SH-SY5Y (cell line): ENCODE measurements at regions not wholly inside any gene's neighbourhood (a gene's known extent, or its start where the extent isn't known, plus 50 kb on each side); places are given as distances from the start of the nearest gene placed in this dataset.

Experiments
- GATA2 ChIP-seq: IDR thresholded peaks from 2 replicates; pipeline ENCODE4 v1.6.1; 2011; ENCODE audit warnings: mild to moderate bottlenecking, low read depth, low read length
- GATA3 ChIP-seq: IDR thresholded peaks from 2 replicates; pipeline ENCODE4 v1.6.1; 2011; ENCODE audit warnings: low read depth, mild to moderate bottlenecking, low read length, moderate library complexity

DNA sequence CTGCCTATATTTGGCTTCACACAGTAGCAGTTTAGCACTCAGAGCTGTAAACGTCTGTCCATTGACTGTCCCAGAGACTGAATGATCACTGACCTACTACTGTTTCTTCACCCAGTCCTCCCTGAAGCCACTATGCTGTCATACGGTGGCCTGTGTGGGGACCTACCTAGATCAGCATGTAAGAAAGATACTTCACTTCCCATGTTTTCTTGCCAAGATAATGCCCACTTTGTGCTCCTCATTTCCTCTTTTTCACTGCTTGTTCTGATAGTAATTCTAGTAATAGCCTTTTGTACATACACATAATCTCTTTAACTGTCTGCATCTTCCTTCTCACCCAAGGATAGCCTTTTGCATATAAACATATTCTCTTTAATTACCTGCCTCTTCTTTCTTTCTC is 109.9 kb upstream of the TIAM2 start:
- TF ChIP-seq GATA2 (no peak), GATA3 (no peak)

GRCh38 chr6:154886016-154886415 is 109.1 kb upstream of the TIAM2 start:
- TF ChIP-seq GATA2 = no peak
- no peak for TF ChIP-seq GATA3

- TF ChIP-seq GATA2 = no peak
- TF ChIP-seq GATA3 = no peak
Measured at GRCh38 chr6:154886471-154886870, 108.6 kb upstream of the TIAM2 start.

GRCh38 chr6:154887051-154887450 is 108.1 kb upstream of the TIAM2 start:
- no peak for TF ChIP-seq GATA3
- TF ChIP-seq GATA2 = no peak

DNA sequence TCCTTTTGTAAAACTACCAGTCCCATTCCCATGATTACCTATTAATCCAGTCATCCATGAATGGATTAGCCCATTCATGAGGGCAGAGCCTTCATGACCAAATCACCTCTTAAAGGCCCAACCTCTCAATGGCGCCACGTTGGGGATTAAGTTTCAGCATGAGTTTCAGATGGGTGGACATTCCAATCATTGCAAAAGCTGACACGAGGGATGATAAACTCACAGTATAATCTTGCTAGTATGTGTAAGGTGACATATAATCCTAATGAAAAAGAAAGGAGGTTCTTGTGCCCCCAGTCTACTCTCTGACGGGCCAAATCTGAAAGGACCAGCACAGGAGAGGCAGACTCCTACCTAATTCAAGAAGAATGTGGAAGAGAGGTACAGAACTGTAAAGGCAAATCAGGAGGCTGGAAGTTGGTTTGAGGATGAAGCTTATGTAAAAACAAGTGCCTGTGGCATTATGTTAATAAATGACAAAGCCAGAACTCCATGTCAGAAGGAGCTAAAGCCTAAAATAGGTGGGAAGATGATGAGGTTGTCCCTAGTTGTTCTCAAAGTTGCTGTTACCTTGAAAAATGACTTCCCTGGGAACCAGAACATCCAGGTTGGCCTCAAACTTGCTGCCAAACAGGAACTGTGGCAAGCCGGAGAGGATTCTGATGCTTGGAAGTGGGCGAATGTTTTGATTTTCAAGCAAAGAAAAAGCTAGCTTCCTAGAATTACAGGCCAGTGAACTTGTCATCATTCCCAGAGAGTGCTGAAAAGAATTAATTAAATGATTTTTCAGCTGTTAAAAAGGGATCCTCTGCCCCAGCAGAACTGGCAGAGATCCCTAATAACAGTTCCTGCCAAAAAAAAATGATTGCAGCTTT is 106.5 kb upstream of the TIAM2 start:
- no peak for TF ChIP-seq GATA3

GRCh38 chr6:154890874-154891273 is 104.2 kb upstream of the TIAM2 start:
- no peak for TF ChIP-seq GATA2
- TF ChIP-seq GATA3 = no peak

GRCh38 chr6:154891901-154892300 is 103.2 kb upstream of the TIAM2 start:
- no peak for TF ChIP-seq GATA3
- TF ChIP-seq GATA2 = no peak

GRCh38 chr6:154893917-154894316 is 101.2 kb upstream of the TIAM2 start:
- TF ChIP-seq GATA3 = no peak

- TF ChIP-seq GATA2 (no peak), GATA3 (no peak)
Measured at GRCh38 chr6:154894902-154895301, 100.2 kb upstream of the TIAM2 start.

DNA sequence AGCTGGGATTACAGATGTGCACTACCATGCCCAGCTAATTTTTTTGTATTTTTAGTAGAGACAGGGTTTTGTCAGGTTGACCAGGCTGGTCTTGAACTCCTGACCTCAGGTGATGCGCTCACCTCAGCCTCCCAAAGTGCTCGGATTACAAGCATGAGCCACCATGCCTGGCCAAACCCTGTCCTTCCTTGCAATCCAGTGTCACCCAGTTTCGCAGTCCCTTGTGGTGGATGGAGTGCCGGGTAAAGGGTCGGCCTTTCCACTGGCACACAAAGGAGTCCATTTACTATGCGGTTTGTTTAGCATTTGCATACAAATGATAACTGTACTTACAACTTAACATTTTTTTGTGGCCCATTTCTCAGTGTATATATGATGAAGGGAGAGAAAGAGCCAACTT is 99.3 kb upstream of the TIAM2 start:
- TF ChIP-seq GATA2 = no peak
- TF ChIP-seq GATA3 = no peak

DNA sequence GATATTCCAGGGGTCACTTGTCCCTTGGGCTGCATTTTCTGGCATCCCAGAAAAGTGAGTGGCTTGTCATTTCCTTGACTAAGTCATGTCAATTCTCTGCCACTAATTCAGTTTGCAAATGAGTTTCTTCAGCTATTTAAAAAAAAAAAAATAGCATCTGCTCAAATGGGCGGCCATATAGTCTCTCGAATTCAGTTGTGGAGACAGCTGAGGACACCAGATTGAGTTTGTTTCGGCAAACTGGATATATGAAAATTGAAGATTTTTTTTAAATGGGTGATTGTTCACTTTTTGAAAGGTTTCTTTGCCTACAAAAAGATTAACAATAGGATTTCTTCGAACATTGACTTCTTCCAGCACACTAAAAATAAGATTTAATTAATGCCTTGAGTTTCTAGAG is 96.3 kb upstream of the TIAM2 start:
- no peak for TF ChIP-seq GATA3
- TF ChIP-seq GATA2 = no peak

DNA sequence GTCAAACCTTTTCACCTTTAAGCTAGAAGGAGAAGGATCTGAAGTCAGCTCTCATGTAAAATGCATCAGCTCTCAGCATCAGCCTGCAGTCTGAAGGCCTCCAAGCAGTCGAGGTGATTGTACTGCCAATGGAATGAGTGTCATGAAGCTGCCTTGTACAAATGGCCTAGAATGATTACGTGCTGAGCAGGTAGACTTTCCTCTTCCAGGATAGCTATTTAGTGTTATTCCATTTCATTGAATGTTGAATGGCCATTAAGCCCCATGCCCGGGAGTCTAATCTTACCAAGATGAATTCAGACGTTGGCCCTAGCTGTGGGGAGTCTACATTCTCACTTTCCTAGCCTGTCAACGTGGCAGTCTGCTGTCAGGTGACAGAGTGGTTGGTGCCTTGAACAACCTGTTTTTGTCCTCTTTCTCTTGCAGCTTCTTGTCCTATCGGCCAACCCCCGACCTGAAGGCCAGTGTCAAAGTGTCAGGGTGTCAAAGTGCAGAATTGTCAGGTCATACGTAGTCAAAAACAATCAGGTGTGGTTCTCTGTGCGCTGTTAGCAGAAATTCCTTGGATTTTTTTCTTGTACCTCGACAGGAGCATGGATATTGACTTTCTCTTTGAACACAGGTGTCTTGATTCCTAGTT is 95.2 kb upstream of the TIAM2 start:
- no peak for TF ChIP-seq GATA2
- no peak for TF ChIP-seq GATA3

- TF ChIP-seq GATA2 (peak; percentile 96), GATA3 (peak; percentile 88)
Measured at GRCh38 chr6:154901876-154902552, 93.1 kb upstream of the TIAM2 start.

GRCh38 chr6:154907291-154907690 is 87.8 kb upstream of the TIAM2 start:
- TF ChIP-seq GATA3 = no peak
- TF ChIP-seq GATA2 = no peak

DNA sequence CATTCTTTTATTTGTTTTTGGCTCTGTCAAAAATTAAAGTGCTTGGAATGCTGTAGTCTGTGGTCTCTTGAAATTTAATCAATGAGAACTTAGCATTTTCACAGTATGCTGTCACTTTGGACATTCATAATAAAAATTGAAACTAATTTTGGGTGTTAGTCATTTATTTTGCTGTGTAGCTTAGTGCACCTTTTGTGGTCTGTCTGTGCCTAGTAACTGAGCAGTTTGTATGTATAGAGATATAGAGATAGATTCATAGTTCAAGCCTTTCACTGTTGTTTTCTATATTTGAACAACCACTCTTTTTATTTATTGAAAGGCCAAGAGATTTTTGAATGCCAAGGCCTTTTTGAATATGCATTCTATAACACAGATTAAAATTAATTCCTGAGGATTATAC is 86.4 kb upstream of the TIAM2 start:
- TF ChIP-seq GATA3 = no peak
- TF ChIP-seq GATA2 = no peak

DNA sequence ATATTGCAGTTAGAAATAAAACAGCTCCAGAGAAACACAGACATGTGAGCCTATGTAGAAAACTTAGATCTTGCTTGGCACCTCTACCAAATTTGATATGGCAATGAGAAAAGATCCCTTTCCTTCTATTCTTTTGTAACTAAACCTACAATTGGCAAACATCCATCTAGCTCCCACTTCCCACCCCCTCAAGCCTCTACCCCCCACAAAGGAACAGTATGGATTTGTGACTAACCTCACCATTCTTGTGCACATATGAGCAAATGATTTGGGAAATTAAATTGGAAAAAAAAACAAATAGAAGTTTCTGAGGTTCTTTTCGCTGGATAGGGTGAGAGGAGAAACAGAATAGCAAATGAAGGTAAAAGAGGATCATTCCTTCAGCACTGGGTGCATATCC is 85.8 kb upstream of the TIAM2 start:
- TF ChIP-seq GATA3 = no peak
- TF ChIP-seq GATA2 = no peak
